GM12865 (cell line): ENCODE measurements at regions not wholly inside any gene's neighbourhood (a gene's known extent, or its start where the extent isn't known, plus 50 kb on each side); places are given as distances from the start of the nearest gene placed in this dataset.

Source experiments
- DNase-seq: peaks from one replicate; pipeline ENCODE4 v3.0.0; 2010; ENCODE audit warnings: low read depth
- H3K4me3 ChIP-seq: 2 replicates; pipeline ENCODE4 v1.5.1; 2011; ENCODE audit warnings: mild to moderate bottlenecking, low read depth, low read length, control low read depth
- CTCF ChIP-seq: IDR thresholded peaks from 2 replicates; pipeline ENCODE4 v1.5.1; 2011; ENCODE audit warnings: low read length, control low read depth, low read depth, inconsistent platforms; ENCODE audit not compliant: insufficient read depth; ENCODE audit errors: missing control alignments

GRCh38 chr18:76685402-76685801 is 137.0 kb upstream of the ZNF236 start:
- H3K4me3 ChIP-seq = no peak overlapping the region
- no peak for DNase-seq
- TF ChIP-seq CTCF = no peak

DNA sequence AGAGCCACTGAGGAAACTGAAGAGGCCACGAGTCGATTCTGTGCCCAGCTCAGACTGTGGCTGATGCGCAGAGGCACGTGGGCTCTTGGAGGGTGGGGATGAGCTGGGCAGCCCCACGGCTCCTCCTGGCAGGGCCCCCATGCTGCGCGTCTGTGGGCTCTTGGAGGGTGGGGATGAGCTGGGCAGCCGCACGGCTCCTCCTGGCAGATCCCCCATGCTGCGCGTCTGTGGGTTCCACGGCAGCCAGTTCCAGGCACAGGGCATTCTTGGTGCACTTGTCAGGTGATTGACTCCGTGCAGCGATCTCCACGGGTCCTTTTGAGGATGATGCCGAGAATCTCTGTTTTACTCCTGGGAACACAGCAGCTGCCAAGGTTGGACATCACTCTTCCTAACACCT is 138.1 kb upstream of the ZNF236 start:
- H3K4me3 ChIP-seq = no peak overlapping the region
- DNase-seq = no peak

GRCh38 chr18:76679945-76680344 is 142.4 kb upstream of the ZNF236 start:
- no peak for DNase-seq
- TF ChIP-seq CTCF = no peak
- no peak overlapping the region for H3K4me3 ChIP-seq

More for the DNA sequence above, 138.1 kb upstream of the ZNF236 start:
- no peak for TF ChIP-seq CTCF

- no peak for DNase-seq
- H3K4me3 ChIP-seq = no peak overlapping the region
- TF ChIP-seq CTCF = no peak
Measured at GRCh38 chr18:76679259-76679658, 143.1 kb upstream of the ZNF236 start.

DNA sequence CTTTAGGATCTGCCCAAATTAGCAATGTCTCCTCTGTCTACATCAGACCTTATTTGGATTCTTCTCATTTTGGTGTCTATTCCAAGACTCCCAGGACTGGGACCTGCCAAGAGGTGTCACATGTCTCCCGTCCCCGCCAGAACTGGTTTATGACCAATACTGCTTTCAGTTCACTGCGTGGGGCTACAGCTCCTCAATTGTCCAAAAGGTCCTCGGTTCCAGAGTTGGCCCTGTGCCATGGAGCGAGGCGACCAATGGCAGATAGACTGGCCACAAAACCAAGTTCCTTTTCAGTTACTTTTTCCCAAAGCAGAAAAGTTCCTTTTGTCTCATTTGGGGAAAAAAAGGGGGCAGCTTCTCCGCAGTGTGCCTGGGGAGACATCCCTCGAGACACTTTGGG is 144.1 kb upstream of the ZNF236 start:
- no peak for TF ChIP-seq CTCF
- DNase-seq = no peak

DNA sequence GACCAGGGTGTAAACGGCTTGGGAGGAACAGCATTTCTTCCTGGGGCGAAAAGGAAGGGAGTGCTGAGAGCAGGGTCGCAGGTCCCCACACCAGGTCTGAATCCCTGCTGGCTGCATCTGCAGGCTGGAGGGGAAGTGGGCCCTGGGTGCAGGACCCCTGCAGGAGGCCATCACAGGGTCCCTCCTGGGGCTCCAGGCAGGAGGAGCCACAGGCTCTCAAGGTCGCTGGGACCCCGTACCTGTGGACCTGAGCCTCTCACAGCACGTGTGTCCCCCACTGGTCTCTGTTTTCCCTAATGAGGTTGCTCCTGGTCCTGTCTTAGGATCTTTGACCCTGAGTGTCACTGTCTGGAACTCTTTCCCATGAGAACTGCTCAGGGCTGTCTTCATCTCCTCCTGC is 147.8 kb upstream of the ZNF236 start:
- no peak overlapping the region for H3K4me3 ChIP-seq
- TF ChIP-seq CTCF = no peak
- no peak for DNase-seq

More for the DNA sequence above, 144.1 kb upstream of the ZNF236 start:
- no peak overlapping the region for H3K4me3 ChIP-seq
